Neuronal stem cell (in vitro differentiated cells): ENCODE measurements at regions not wholly inside any gene's neighbourhood (a gene's known extent, or its start where the extent isn't known, plus 50 kb on each side); places are given as distances from the start of the nearest gene placed in this dataset.

Experiments used
- DNase-seq: peaks from one replicate; pipeline ENCODE4 v3.0.0-alpha.2; 2013; ENCODE audit warnings: low spot score
- H2AFZ ChIP-seq: one replicate; pipeline ENCODE4 v1.6.1; 2013; ENCODE audit warnings: mild to moderate bottlenecking, low read length, inconsistent platforms
- H2AK5ac ChIP-seq: 2 replicates; pipeline ENCODE4 v1.6.1; 2013; ENCODE audit warnings: low read depth, mild to moderate bottlenecking, inconsistent platforms, low read length, moderate library complexity, mixed read lengths
- H2BK120ac ChIP-seq: 2 replicates; pipeline ENCODE4 v1.6.1; 2013; ENCODE audit warnings: low read depth, mild to moderate bottlenecking, inconsistent platforms, low read length, moderate library complexity, mixed read lengths
- H2BK12ac ChIP-seq: one replicate; pipeline ENCODE4 v1.6.1; 2013; ENCODE audit warnings: low read length, inconsistent platforms
- H2BK15ac ChIP-seq: 2 replicates; pipeline ENCODE4 v1.6.1; 2013; ENCODE audit warnings: mild to moderate bottlenecking, low read length, inconsistent platforms, mixed read lengths
- H2BK5ac ChIP-seq: one replicate; pipeline ENCODE4 v1.6.1; 2013; ENCODE audit warnings: inconsistent platforms, mild to moderate bottlenecking, low read length, moderate library complexity
- H3K14ac ChIP-seq: one replicate; pipeline ENCODE4 v1.6.1; 2013; ENCODE audit warnings: low read length, inconsistent platforms
- H3K18ac ChIP-seq: 2 replicates; pipeline ENCODE4 v1.6.1; 2013; ENCODE audit warnings: low read length, inconsistent platforms
- H3K23ac ChIP-seq: 2 replicates; pipeline ENCODE4 v1.6.1; 2013; ENCODE audit warnings: low read depth, mild to moderate bottlenecking, mixed read lengths, low read length, inconsistent platforms; ENCODE audit not compliant: poor library complexity
- H3K27ac ChIP-seq: replicated peaks from 3 replicates; pipeline ENCODE4 v1.5.1; 2013; ENCODE audit warnings: low read length, inconsistent platforms
- H3K27me3 ChIP-seq, 3 experiments: 2 replicates each; pipeline ENCODE4 v1.6.1; 2013; ENCODE audit warnings: low read length in 3 of 3, mild to moderate bottlenecking in 2 of 3, inconsistent platforms in 1 of 3, low read depth in 1 of 3, mixed read lengths in 1 of 3, moderate library complexity in 1 of 3; ENCODE audit not compliant: control insufficient read depth in 3 of 3, insufficient read depth in 3 of 3
- H3K36me3 ChIP-seq, 2 donors: replicated peaks in 1 of 2; 2 replicates each; pipeline ENCODE4 v1.6.1; 2013; ENCODE audit warnings: low read length in 2 of 2; ENCODE audit not compliant: control insufficient read depth in 2 of 2, insufficient read depth in 2 of 2
- H3K4ac ChIP-seq: 2 replicates; pipeline ENCODE4 v1.6.1; 2013; ENCODE audit warnings: inconsistent platforms, mild to moderate bottlenecking, low read length, moderate library complexity
- H3K4me1 ChIP-seq, 2 donors: 1 replicate in 1 of 2; 2 replicates in 1 of 2; pipeline ENCODE4 v1.6.1; 2013; ENCODE audit warnings: low read length in 2 of 2, low read depth in 1 of 2; ENCODE audit not compliant: control insufficient read depth in 2 of 2, insufficient read depth in 1 of 2
- H3K4me2 ChIP-seq: one replicate; pipeline ENCODE4 v1.6.1; 2013; ENCODE audit warnings: mild to moderate bottlenecking, low read length, inconsistent platforms; ENCODE audit not compliant: insufficient read depth, poor library complexity, severe bottlenecking
- H3K4me3 ChIP-seq, 2 donors: 2 replicates each; pipeline ENCODE4 v1.5.1; 2013; ENCODE audit warnings: low read length in 2 of 2, mild to moderate bottlenecking in 2 of 2, inconsistent platforms in 1 of 2, moderate library complexity in 1 of 2
- H3K79me1 ChIP-seq: one replicate; pipeline ENCODE4 v1.6.1; 2013; ENCODE audit warnings: low read depth, mild to moderate bottlenecking, inconsistent platforms, low read length, moderate library complexity
- H3K9ac ChIP-seq: one replicate; pipeline ENCODE4 v1.6.1; 2013; ENCODE audit warnings: mild to moderate bottlenecking, low read depth, low read length, inconsistent platforms; ENCODE audit not compliant: poor library complexity
- H3K9me3 ChIP-seq, 2 donors: replicated peaks in 1 of 2; 2 replicates each; pipeline versions ENCODE3 to v1.6.1; 2013; ENCODE audit warnings: low read length in 2 of 2, mild to moderate bottlenecking in 2 of 2, inconsistent platforms in 1 of 2, low read depth in 1 of 2, mixed read lengths in 1 of 2, moderate library complexity in 1 of 2; ENCODE audit not compliant: control insufficient read depth in 2 of 2, insufficient read depth in 1 of 2
- H4K8ac ChIP-seq: one replicate; pipeline ENCODE4 v1.6.1; 2013; ENCODE audit warnings: low read depth, mild to moderate bottlenecking, inconsistent platforms, low read length, moderate library complexity
- H4K91ac ChIP-seq: one replicate; pipeline ENCODE4 v1.6.1; 2013; ENCODE audit warnings: low read length, low read depth, mild to moderate bottlenecking, inconsistent platforms; ENCODE audit not compliant: poor library complexity
- WGBS, 2 donors: extraction: QIAGEN DNeasy Blood & Tissue Kit; methylation state at CpG; one replicate each; pipeline ENCODE4 v1.1.7; 2013; ENCODE audit warnings: missing lambda C conversion rate in 2 of 2, mixed read lengths in 1 of 2; ENCODE audit not compliant: insufficient read length in 2 of 2, insufficient replicate concordance in 1 of 2; ENCODE audit errors: extremely low coverage in 2 of 2; 5-methylcytosine and 5-hydroxymethylcytosine counted together

DNA sequence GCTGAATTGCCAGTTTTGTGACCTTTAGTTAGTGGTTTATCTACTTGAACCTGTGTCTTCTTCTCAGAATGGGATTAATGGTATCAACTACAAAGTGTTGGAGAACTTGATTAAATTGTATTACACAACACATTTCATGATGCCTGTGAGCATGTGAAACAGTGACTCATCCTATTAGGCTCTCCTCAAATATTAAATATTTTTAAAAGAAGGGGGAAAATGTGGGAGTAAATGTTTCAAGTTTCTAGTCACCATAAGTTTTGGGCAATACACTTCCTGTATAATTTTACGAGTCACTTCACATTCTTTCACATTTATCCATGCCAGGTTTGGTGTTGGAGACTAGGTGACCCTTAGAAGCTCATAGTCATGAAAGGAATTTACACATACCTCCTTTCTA is 147.0 kb downstream of the HS3ST1 start:
- Histone ChIP-seq H3K4me1 (no peaks in the 10 kb centered on the region), H4K8ac (no peak overlapping the region), H2BK5ac (no peak overlapping the region), H3K4me3 (no peak overlapping the region), H3K4ac (no peak overlapping the region), H3K4me2 (no peak overlapping the region), H3K36me3 (no peaks in the 10 kb centered on the region), H3K9me3 (peaks cover 3 to 4% of the 10 kb centered on the region in 2 donors), H2AFZ (no peak overlapping the region), H3K27me3 (no peaks in the 10 kb centered on the region), H2BK120ac (no peak overlapping the region), H3K18ac (no peak overlapping the region), H3K9ac (no peak overlapping the region), H2AK5ac (no peak overlapping the region), H3K23ac (no peak overlapping the region), H4K91ac (no peak overlapping the region), H3K79me1 (no peaks in the 10 kb centered on the region), H3K14ac (no peak overlapping the region), H2BK15ac (no peak overlapping the region), H3K27ac (no peak overlapping the region), H2BK12ac (no peak overlapping the region)
- WGBS, 2 donors, result no CpG with 5 or more reads among the region's 1 CpG
- no peak for DNase-seq

DNA sequence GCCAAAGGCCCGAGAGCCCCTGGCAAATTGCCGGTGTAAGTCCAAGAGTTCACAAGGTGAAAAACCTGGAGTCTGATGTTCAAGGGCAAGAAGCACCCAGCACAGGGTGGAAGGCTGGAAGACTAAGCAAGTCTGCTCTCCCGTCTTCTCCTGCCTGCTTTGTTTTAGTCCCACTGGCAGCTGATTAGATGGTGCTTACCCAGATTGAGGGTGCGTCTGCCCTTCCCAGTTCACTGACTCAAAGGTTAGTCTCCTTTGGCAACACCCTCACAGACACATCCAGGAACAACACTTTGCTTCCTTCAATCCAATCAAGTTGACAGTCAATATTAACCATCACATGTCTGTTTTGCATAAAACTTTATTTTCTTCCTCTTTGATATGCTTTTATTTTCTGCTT is 157.4 kb downstream of the HS3ST1 start:
- no peaks in the 10 kb centered on the region for H3K4me1 ChIP-seq
- H2AFZ ChIP-seq, result no peak overlapping the region
- H3K18ac ChIP-seq, result no peak overlapping the region
- H3K27me3 ChIP-seq, result no peaks in the 10 kb centered on the region
- no peak overlapping the region for H2BK120ac ChIP-seq
- H2BK5ac ChIP-seq, result no peak overlapping the region
- no peak overlapping the region for H4K91ac ChIP-seq
- no peak overlapping the region for H3K4ac ChIP-seq
- H3K23ac ChIP-seq, result no peak overlapping the region
- H3K27ac ChIP-seq, result no peak overlapping the region
- H3K9ac ChIP-seq, result no peak overlapping the region
- no peak overlapping the region for H2BK12ac ChIP-seq
- no peaks in the 10 kb centered on the region for H3K36me3 ChIP-seq
- H3K4me2 ChIP-seq, result no peak overlapping the region
- no peaks in the 10 kb centered on the region for H3K79me1 ChIP-seq
- WGBS, 2 donors, result no CpG with 5 or more reads among the region's 4 CpGs
- DNase-seq, result no peak
- no peak overlapping the region for H3K14ac ChIP-seq
- H3K4me3 ChIP-seq, result no peak overlapping the region
- no peak overlapping the region for H2AK5ac ChIP-seq
- H4K8ac ChIP-seq, result no peak overlapping the region
- no peaks in the 10 kb centered on the region for H3K9me3 ChIP-seq
- no peak overlapping the region for H2BK15ac ChIP-seq

DNA sequence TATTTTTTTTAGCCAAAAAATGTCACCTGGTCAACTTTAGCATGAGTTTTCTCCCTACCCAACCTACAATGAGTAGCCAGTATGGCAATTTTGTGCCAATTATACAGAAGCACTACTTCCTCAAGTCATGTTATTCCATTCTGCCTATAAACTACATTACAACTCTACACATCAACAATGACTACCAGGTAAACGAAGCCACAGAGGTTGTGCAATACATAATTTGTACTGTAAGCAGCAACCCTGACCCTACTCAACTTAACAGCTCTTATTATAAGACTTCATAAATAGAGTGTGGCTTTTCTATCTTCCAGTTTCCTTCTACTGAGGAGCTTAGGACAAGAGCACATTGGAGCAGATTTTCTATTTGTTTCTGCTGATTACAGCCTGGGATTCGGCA is 160.5 kb downstream of the HS3ST1 start:
- Histone ChIP-seq H2BK15ac (no peak overlapping the region), H2AK5ac (no peak overlapping the region), H3K14ac (no peak overlapping the region), H3K4ac (no peak overlapping the region), H3K79me1 (no peaks in the 10 kb centered on the region), H4K8ac (no peak overlapping the region), H3K4me3 (no peak overlapping the region), H3K4me2 (no peak overlapping the region), H3K18ac (no peak overlapping the region), H3K27ac (no peak overlapping the region), H3K9ac (no peak overlapping the region), H2AFZ (no peak overlapping the region), H3K4me1 (no peaks in the 10 kb centered on the region), H3K36me3 (no peaks in the 10 kb centered on the region), H2BK5ac (no peak overlapping the region), H4K91ac (no peak overlapping the region), H3K23ac (no peak overlapping the region), H2BK12ac (no peak overlapping the region), H3K27me3 (no peaks in the 10 kb centered on the region), H3K9me3 (no peaks in the 10 kb centered on the region), H2BK120ac (no peak overlapping the region)
- WGBS, 2 donors, result no CpG with 5 or more reads among the region's 2 CpGs
- no peak for DNase-seq

DNA sequence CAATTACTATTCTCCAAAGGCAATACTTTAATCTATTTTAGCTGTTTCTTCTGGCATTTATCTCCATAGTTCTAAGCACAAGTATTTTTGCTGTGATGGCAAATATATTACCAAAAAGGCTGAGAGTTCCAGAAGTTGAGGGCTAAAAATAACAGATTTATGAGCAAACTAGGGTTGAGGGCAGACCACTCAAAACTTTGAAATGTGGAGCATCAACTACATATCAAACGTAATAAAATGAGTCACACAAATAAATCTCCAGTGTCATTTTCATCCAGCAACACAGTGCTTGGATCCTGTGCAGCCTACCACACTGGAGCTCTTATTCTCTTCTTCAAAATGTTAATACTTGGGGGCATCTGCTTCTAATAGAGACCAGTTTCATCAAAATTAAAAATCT is 163.9 kb downstream of the HS3ST1 start:
- Histone ChIP-seq H4K8ac (no peak overlapping the region), H2BK5ac (no peak overlapping the region), H3K79me1 (no peaks in the 10 kb centered on the region), H2BK120ac (no peak overlapping the region), H3K23ac (no peak overlapping the region), H3K4me3 (no peak overlapping the region), H3K27ac (no peak overlapping the region), H3K18ac (no peak overlapping the region), H2AFZ (no peak overlapping the region), H2BK15ac (no peak overlapping the region), H3K14ac (no peak overlapping the region), H3K27me3 (no peaks in the 10 kb centered on the region), H3K9ac (no peak overlapping the region), H3K9me3 (peaks cover 0 to 2% of the 10 kb centered on the region in 2 donors), H2AK5ac (no peak overlapping the region), H3K4me2 (no peak overlapping the region), H4K91ac (no peak overlapping the region), H3K36me3 (no peaks in the 10 kb centered on the region), H3K4ac (no peak overlapping the region), H2BK12ac (no peak overlapping the region), H3K4me1 (no peaks in the 10 kb centered on the region)
- no CpG with 5 or more reads among the region's 1 CpG for WGBS, 2 donors
- DNase-seq, result no peak
